ENCODE measurements at regions not wholly inside any gene's neighbourhood (a gene's known extent, or its start where the extent isn't known, plus 50 kb on each side); places are given as distances from the start of the nearest gene placed in this dataset.
A peak's percentile ranks its signal among the peaks of the same experiment; 100 is the strongest.

- no peak for TF ChIP-seq CTCF (IDR thresholded peaks at IDR 0.05; ENCODE audit: unreplicated experiment)
- no peaks in the 10 kb centered on the region for H3K36me3 Mint-ChIP-seq (ENCODE audit: insufficient read depth, unreplicated experiment)
- CTCF ChIA-PET: interaction anchor here (1.0 kb wide), 1 partner anchor 9 kb away, joined by 4 read pairs; no protein-coding TSS in a partner anchor
- no peaks in the 10 kb centered on the region for H3K9me3 Mint-ChIP-seq (ENCODE audit: low read depth, unreplicated experiment)
- no peak overlapping the region for H3K27ac Mint-ChIP-seq (ENCODE audit: unreplicated experiment)
- DNase-seq: no peak
- intact Hi-C loops (cut with micrococcal nuclease; ENCODE audit: unreplicated experiment): no loop called here
- no peak overlapping the region for H3K4me3 Mint-ChIP-seq (ENCODE audit: low read depth, unreplicated experiment)
- BruUV-seq (replicated peaks): no TSS peak
- H3K27me3 Mint-ChIP-seq (ENCODE audit: unreplicated experiment): no peaks in the 10 kb centered on the region
- H3K4me1 Mint-ChIP-seq (ENCODE audit: low read depth, unreplicated experiment): no peaks in the 10 kb centered on the region
These were observed 80.3 kb downstream of the AVPR1A start for GRCh38 chr12:63070709-63071108.

- no peak for TF ChIP-seq CTCF (IDR thresholded peaks at IDR 0.05; ENCODE audit: unreplicated experiment)
- H3K9me3 Mint-ChIP-seq (ENCODE audit: low read depth, unreplicated experiment): no peaks in the 10 kb centered on the region
- no peak overlapping the region for H3K4me3 Mint-ChIP-seq (ENCODE audit: low read depth, unreplicated experiment)
- H3K27ac Mint-ChIP-seq (ENCODE audit: unreplicated experiment): no peak overlapping the region
- H3K4me1 Mint-ChIP-seq (ENCODE audit: low read depth, unreplicated experiment): no peaks in the 10 kb centered on the region
- H3K27me3 Mint-ChIP-seq (ENCODE audit: unreplicated experiment): no peaks in the 10 kb centered on the region
- BruUV-seq (replicated peaks): no TSS peak
- DNase-seq: no peak
- H3K36me3 Mint-ChIP-seq (ENCODE audit: insufficient read depth, unreplicated experiment): no peaks in the 10 kb centered on the region
- CTCF ChIA-PET: interaction anchor here (0.5 to 1.7 kb wide), 6 partner anchors 10 to 488 kb away, joined by 3 to 17 read pairs (median 4); partner anchors contain the start of gene PPM1H
- intact Hi-C loops (cut with micrococcal nuclease; ENCODE audit: unreplicated experiment): loop anchor here (1.0 to 10.0 kb wide), 6 partner anchors 88 to 805 kb away; partner anchors contain the start of genes PPM1H and USP15
These were observed 81.0 kb downstream of the AVPR1A start for GRCh38 chr12:63069860-63070617.

- TF ChIP-seq CTCF (IDR thresholded peaks at IDR 0.05; ENCODE audit: unreplicated experiment): peak; percentile 48
- Mint-ChIP-seq H3K4me1 (ENCODE audit: low read depth, unreplicated experiment) (no peaks in the 10 kb centered on the region), H3K4me3 (ENCODE audit: low read depth, unreplicated experiment) (no peak overlapping the region), H3K9me3 (ENCODE audit: low read depth, unreplicated experiment) (no peaks in the 10 kb centered on the region), H3K36me3 (ENCODE audit: insufficient read depth, unreplicated experiment) (no peaks in the 10 kb centered on the region), H3K27ac (ENCODE audit: unreplicated experiment) (no peak overlapping the region), H3K27me3 (ENCODE audit: unreplicated experiment) (no peaks in the 10 kb centered on the region)
- intact Hi-C loops (cut with micrococcal nuclease; ENCODE audit: unreplicated experiment): loop anchor here (1.0 to 10.0 kb wide), 6 partner anchors 87 to 804 kb away; partner anchors contain the start of genes PPM1H and USP15
- DNase-seq: peak; percentile 30
- CTCF ChIA-PET: interaction anchor here (0.6 to 1.7 kb wide), 17 partner anchors 11 to 631 kb away, joined by 3 to 20 read pairs (median 4); partner anchors contain the start of gene PPM1H
- no TSS peak for BruUV-seq (replicated peaks)
These were observed 82.1 kb downstream of the AVPR1A start for GRCh38 chr12:63068857-63069442.

DNA sequence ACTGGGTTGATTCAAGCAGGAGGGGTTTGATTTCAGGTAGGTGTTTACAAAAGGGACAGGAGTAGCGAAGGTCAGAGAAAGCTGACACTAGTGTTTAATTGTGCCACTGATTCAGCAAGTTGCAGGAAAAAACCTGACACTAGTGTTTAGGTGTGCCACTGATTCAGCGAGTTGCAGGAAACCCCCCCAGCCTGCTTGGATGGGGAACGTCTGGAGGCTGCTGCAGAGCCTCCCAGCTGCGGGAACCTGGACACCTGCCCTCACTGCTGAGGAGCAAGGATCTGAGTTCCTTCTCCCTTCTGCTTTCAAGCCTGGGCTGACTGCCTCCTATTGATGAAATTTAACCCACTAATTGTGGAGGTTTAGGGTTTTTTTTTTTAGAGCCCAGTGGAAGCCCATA lies 84.2 kb downstream of the AVPR1A start:
- Mint-ChIP-seq H3K27ac (ENCODE audit: unreplicated experiment) (no peak overlapping the region), H3K36me3 (ENCODE audit: insufficient read depth, unreplicated experiment) (no peaks in the 10 kb centered on the region), H3K4me3 (ENCODE audit: low read depth, unreplicated experiment) (no peak overlapping the region), H3K9me3 (ENCODE audit: low read depth, unreplicated experiment) (no peaks in the 10 kb centered on the region), H3K27me3 (ENCODE audit: unreplicated experiment) (no peaks in the 10 kb centered on the region), H3K4me1 (ENCODE audit: low read depth, unreplicated experiment) (no peaks in the 10 kb centered on the region)
- no peak for DNase-seq
- TF ChIP-seq CTCF (IDR thresholded peaks at IDR 0.05; ENCODE audit: unreplicated experiment): no peak
- CTCF ChIA-PET: no interaction called here
- no TSS peak for BruUV-seq (replicated peaks)
- intact Hi-C loops (cut with micrococcal nuclease; ENCODE audit: unreplicated experiment): loop anchor here (5.0 to 10.0 kb wide), 3 partner anchors 84 to 802 kb away; partner anchors contain the start of gene USP15

Measured in Calu3 (cell line).